Thyroid gland (tissue), 4 donors: ENCODE measurements at regions not wholly inside any gene's neighbourhood (a gene's known extent, or its start where the extent isn't known, plus 50 kb on each side); places are given as distances from the start of the nearest gene placed in this dataset.

Experiments used
- DNase-seq, 2 donors: peaks; one replicate each; pipeline ENCODE4 v3.0.0-alpha.2; 2019
- H3K27ac ChIP-seq, 3 donors: fragments of 200-600 bp; sonication (generic); 1 replicate in 2 of 3; 2 replicates in 1 of 3; pipeline ENCODE4 v1.5.1; 2016 to 2019; ENCODE audit warnings: mild to moderate bottlenecking in 1 of 3, moderate library complexity in 1 of 3
- H3K27me3 ChIP-seq: fragments of 200-600 bp; sonication (generic); one replicate; pipeline ENCODE4 v1.5.1; 2019
- H3K36me3 ChIP-seq, 2 donors: fragments of 200-600 bp; sonication (generic); one replicate each; pipeline ENCODE4 v1.5.1; 2016 to 2019
- H3K4me1 ChIP-seq, 2 donors: fragments of 200-600 bp; sonication (generic); one replicate each; pipeline ENCODE4 v1.5.1; 2017 to 2019
- H3K4me3 ChIP-seq, 3 donors: fragments of 200-600 bp; sonication (generic); replicated peaks in 1 of 3; 1 replicate in 2 of 3; 2 replicates in 1 of 3; pipeline ENCODE4 v1.5.1; 2016; ENCODE audit warnings: mild to moderate bottlenecking in 1 of 3
- H3K9me3 ChIP-seq: fragments of 200-600 bp; sonication (generic); one replicate; pipeline ENCODE4 v1.5.1; 2017
- POLR2A ChIP-seq, 2 donors: fragments of 450-650 bp; IDR thresholded peaks; one replicate each; pipeline ENCODE4 v1.6.1; 2017; ENCODE audit warnings: antibody characterized with exemption in 2 of 2, mild to moderate bottlenecking in 2 of 2, moderate library complexity in 1 of 2
- WGBS, 2 donors: methylation state at CpG; one replicate each; pipeline ENCODE4 v1.1.5; 2017; 5-methylcytosine and 5-hydroxymethylcytosine counted together
- intact Hi-C: fragments of 100-400 bp; cut with DNase I; formaldehyde crosslinking; loops from one replicate; pipeline ENCODE4 v1.15.1; 2023
- TF ChIP-seq, protein P1 (sequence below), 6 experiments: fragments of 200-600 bp in 3 of 6; fragments of 450-650 bp in 3 of 6; sonication (generic) in 3 of 6; IDR thresholded peaks; one replicate each; pipeline ENCODE4 v1.5.1; 2016 to 2019; ENCODE audit warnings: antibody characterized with exemption in 6 of 6, mild to moderate bottlenecking in 2 of 6, inconsistent platforms in 1 of 6, moderate library complexity in 1 of 6

DNA sequence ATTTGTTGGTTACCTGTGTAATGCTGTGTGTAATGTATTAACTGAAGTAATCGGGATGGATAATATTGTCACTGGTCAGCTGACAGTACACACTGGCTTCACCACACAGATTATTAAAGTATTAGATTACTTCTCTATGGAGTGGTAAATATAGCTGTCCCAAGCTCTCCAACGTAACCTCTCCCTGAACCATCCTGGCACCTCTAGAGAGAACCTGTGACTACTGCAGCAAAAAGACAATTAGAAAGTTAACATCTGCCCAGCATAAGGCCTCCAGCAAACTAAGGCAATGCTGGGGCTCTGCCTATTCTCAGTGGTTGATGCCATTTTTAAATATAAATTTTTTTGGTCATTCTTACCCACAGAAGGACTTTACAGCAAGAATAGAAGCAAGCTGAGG lies 351.3 kb downstream of the GPD2 start:
- Histone ChIP-seq H3K9me3 (no peaks in the 10 kb centered on the region), H3K36me3 (no peaks in the 10 kb centered on the region), H3K27me3 (no peaks in the 10 kb centered on the region), H3K4me3 (no peak overlapping the region), H3K4me1 (no peaks in the 10 kb centered on the region), H3K27ac (no peak overlapping the region)
- DNase-seq: no peak
- intact Hi-C loops: no loop called here
- no peak for TF ChIP-seq POLR2A (IDR thresholded peaks at IDR 0.05)
- TF ChIP-seq, protein P1, sequence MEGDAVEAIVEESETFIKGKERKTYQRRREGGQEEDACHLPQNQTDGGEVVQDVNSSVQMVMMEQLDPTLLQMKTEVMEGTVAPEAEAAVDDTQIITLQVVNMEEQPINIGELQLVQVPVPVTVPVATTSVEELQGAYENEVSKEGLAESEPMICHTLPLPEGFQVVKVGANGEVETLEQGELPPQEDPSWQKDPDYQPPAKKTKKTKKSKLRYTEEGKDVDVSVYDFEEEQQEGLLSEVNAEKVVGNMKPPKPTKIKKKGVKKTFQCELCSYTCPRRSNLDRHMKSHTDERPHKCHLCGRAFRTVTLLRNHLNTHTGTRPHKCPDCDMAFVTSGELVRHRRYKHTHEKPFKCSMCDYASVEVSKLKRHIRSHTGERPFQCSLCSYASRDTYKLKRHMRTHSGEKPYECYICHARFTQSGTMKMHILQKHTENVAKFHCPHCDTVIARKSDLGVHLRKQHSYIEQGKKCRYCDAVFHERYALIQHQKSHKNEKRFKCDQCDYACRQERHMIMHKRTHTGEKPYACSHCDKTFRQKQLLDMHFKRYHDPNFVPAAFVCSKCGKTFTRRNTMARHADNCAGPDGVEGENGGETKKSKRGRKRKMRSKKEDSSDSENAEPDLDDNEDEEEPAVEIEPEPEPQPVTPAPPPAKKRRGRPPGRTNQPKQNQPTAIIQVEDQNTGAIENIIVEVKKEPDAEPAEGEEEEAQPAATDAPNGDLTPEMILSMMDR (IDR thresholded peaks at IDR 0.05): no peak
- WGBS, 2 donors: 92% methylated on average over 2 of the region's 2 CpGs

DNA sequence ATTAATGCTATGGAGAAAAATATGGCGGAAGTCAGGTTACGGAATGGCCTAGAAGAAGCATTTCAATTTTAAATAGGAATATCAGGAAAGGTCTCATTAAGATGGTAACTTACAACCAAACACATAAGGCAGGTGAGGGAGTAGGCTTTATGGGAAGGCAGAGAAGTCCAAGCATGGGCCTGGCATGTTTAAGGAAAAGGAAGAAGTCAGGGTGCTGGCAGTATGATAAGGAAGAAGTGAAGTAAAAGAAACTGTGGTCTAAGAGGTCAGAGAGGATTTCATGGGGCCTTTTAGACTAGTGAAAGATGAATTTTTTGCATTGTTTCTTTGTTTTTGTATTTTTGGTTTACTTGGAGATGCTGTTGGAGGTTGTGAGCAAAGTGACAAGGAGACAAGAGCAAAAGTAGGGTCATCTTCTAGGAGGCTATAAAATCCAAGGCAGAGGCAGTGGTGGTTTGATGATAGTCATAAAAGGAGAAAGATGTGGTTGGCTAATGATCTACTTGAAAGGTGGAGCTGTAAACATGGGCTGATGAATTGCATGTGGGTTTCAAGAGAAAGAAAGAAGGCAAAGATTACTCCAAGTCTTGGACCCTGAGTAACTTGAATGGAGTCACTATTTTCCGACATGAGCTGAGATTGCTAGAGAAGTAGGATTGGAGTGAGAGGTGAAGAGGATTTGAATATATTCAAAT lies 354.3 kb downstream of the GPD2 start:
- Histone ChIP-seq H3K4me1 (no peaks in the 10 kb centered on the region), H3K9me3 (no peaks in the 10 kb centered on the region), H3K27me3 (no peaks in the 10 kb centered on the region), H3K4me3 (no peak overlapping the region), H3K27ac (no peak overlapping the region), H3K36me3 (no peaks in the 10 kb centered on the region)
- DNase-seq: no peak
- TF ChIP-seq, protein P1 (IDR thresholded peaks at IDR 0.05): no peak
- no peak for TF ChIP-seq POLR2A (IDR thresholded peaks at IDR 0.05)
- whole genome bisulfite sequencing, 2 donors: 94 to 96% methylated on average over 3 of the region's 3 CpGs
- intact Hi-C loops: no loop called here

DNA sequence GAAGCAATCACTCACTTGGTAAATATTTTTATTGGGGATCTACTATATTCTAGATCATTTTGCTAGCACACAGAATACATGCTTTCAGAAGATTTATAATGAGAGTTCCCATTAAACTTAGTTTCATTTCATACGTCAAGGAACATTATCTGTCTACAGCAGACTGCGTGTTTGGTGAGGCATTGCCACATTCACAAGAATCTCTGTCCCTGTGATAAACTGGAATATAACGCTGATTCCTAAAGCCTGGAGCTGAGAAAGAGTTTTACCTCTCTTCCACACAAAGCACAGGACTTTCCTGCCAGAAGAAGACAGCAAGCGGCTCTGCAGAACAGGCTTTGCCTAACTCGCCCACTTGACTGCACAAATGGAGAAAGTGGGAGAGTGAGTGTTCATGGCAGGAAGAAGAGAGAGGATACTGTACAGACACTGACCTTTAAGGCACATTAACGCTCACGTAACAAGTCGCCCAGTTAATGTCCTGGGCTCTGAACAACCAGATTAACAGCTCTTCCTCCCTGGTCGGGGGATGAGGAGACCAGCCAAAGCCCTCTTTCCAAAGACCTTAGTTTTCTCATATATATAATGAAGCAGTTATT lies 356.2 kb downstream of the GPD2 start:
- Histone ChIP-seq H3K27me3 (no peaks in the 10 kb centered on the region), H3K4me3 (no peak overlapping the region), H3K36me3 (no peaks in the 10 kb centered on the region), H3K9me3 (no peaks in the 10 kb centered on the region), H3K27ac (no peak overlapping the region), H3K4me1 (no peaks in the 10 kb centered on the region)
- intact Hi-C loops: no loop called here
- TF ChIP-seq, protein P1 (IDR thresholded peaks at IDR 0.05): no peak
- no peak for TF ChIP-seq POLR2A (IDR thresholded peaks at IDR 0.05)
- WGBS, 2 donors: 90 to 93% methylated on average over 9 of the region's 9 CpGs
- DNase-seq: no peak

DNA sequence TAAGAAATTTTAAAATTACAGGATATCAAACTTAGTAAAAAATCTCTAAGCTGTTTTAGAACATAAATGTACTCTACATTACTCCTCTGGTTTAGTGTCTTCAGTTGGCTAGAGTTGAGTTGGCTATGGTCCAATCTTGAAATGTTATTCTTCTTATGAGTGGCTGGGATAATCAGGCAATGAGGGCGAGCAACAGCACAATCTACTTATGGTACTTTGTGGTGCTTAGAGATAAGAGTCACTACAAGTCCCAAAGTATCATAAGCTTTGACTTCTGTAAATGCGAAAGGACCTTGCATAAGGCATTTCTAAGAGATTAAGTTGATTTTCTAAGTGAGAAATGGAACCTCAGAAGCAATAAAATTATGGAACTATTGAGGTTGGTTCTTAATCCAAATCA lies 361.7 kb downstream of the GPD2 start:
- intact Hi-C loops: no loop called here
- TF ChIP-seq, protein P1 (IDR thresholded peaks at IDR 0.05): no peak
- TF ChIP-seq POLR2A (IDR thresholded peaks at IDR 0.05): no peak
- Histone ChIP-seq H3K36me3 (no peaks in the 10 kb centered on the region), H3K9me3 (no peaks in the 10 kb centered on the region), H3K4me3 (no peak overlapping the region), H3K27me3 (no peaks in the 10 kb centered on the region), H3K4me1 (no peaks in the 10 kb centered on the region), H3K27ac (no peak overlapping the region)
- 59 to 67% methylated on average over 2 of the region's 2 CpGs for WGBS, 2 donors
- no peak for DNase-seq

DNA sequence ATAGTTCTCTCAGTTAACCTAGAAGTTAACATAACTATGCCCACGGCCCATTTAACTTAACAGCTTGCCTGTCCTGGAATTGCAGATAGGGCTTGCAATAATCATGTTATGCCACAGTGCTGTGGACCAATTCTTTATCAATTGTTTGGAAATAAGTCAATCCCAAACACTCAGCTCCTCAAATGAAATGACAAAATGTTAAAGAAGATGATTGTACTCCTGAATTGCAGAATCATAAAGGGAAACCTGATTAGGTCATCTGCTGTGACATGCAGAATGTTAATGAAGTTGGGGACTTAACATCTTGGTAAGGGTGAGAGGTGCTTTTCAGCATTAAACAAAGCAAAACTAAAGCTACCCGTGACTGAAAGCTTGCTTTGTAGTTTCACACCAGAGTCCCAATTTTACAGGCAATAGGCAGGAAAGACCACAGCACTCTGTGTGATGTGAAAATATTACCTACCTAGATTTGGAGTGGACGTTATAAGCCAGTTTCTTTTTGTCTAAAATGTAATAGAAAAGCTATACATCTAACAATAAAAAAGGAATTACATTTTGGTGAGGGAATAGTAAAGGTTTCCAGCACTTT lies 364.0 kb downstream of the GPD2 start:
- DNase-seq: no peak
- Histone ChIP-seq H3K27me3 (no peaks in the 10 kb centered on the region), H3K4me1 (no peaks in the 10 kb centered on the region), H3K4me3 (no peak overlapping the region), H3K36me3 (no peaks in the 10 kb centered on the region), H3K27ac (no peak overlapping the region), H3K9me3 (no peaks in the 10 kb centered on the region)
- intact Hi-C loops: no loop called here
- TF ChIP-seq, protein P1 (IDR thresholded peaks at IDR 0.05): no peak
- TF ChIP-seq POLR2A (IDR thresholded peaks at IDR 0.05): no peak
- 70 to 72% methylated on average over 3 of the region's 3 CpGs for WGBS, 2 donors
